Suprapubic skin (tissue), 4 donors: ENCODE measurements at regions not wholly inside any gene's neighbourhood (a gene's known extent, or its start where the extent isn't known, plus 50 kb on each side); places are given as distances from the start of the nearest gene placed in this dataset.

Source experiments
- EP300 ChIP-seq: sonication (generic); formaldehyde crosslinking; IDR thresholded peaks from one replicate; pipeline ENCODE4 v1.6.1; 2017; ENCODE audit warnings: antibody characterized with exemption
- POLR2A ChIP-seq, 2 donors: fragments of 450-650 bp; IDR thresholded peaks; one replicate each; pipeline ENCODE4 v1.6.1; 2017; ENCODE audit warnings: antibody characterized with exemption in 2 of 2, mild to moderate bottlenecking in 2 of 2, moderate library complexity in 2 of 2
- POLR2AphosphoS5 ChIP-seq, 3 donors: sonication (generic); formaldehyde crosslinking; IDR thresholded peaks; one replicate each; pipeline ENCODE4 v1.6.1; 2017; ENCODE audit warnings: antibody characterized with exemption in 3 of 3
- TF ChIP-seq, protein P1 (sequence below), 2 donors: fragments of 200-600 bp in 1 of 2; fragments of 450-650 bp in 1 of 2; sonication (generic) in 1 of 2; IDR thresholded peaks; one replicate each; pipeline ENCODE4 v1.5.1; 2016 to 2019; ENCODE audit warnings: antibody characterized with exemption in 2 of 2, mild to moderate bottlenecking in 1 of 2, moderate library complexity in 1 of 2

DNA sequence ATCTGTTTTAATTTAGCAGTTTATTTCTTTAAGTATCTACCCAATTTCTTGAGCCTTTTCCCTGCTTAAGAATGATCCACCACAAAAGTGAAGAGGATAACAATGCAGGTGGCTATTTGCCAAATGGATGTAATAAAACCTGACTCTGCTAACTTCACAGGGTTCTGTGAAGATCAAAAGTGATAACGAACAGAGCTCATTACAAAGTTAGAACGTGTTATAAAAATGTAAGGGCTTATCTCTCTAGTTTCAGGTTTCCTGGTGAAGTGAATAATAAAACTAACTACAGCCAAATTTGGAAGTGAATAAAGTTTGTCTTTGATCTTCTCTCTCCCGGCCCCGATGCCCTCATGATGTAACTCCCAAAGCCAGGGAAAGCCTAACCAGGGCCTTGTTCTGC is 497.9 kb downstream of the SMARCA1 start:
- TF ChIP-seq, protein P1, sequence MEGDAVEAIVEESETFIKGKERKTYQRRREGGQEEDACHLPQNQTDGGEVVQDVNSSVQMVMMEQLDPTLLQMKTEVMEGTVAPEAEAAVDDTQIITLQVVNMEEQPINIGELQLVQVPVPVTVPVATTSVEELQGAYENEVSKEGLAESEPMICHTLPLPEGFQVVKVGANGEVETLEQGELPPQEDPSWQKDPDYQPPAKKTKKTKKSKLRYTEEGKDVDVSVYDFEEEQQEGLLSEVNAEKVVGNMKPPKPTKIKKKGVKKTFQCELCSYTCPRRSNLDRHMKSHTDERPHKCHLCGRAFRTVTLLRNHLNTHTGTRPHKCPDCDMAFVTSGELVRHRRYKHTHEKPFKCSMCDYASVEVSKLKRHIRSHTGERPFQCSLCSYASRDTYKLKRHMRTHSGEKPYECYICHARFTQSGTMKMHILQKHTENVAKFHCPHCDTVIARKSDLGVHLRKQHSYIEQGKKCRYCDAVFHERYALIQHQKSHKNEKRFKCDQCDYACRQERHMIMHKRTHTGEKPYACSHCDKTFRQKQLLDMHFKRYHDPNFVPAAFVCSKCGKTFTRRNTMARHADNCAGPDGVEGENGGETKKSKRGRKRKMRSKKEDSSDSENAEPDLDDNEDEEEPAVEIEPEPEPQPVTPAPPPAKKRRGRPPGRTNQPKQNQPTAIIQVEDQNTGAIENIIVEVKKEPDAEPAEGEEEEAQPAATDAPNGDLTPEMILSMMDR (IDR thresholded peaks at IDR 0.05): no peak
- no peak for TF ChIP-seq POLR2A (IDR thresholded peaks at IDR 0.05)
- no peak for TF ChIP-seq POLR2AphosphoS5 (IDR thresholded peaks at IDR 0.05)
- TF ChIP-seq EP300: no peak
